Loucy (cell line): ENCODE measurements at regions not wholly inside any gene's neighbourhood (a gene's known extent, or its start where the extent isn't known, plus 50 kb on each side); places are given as distances from the start of the nearest gene placed in this dataset.

ENCODE experiments used
- CTCF ChIP-seq: fragments of 200-600 bp; sonication (generic); conservative IDR thresholded peaks from 2 replicates; pipeline ENCODE4 v1.5.1; 2014; ENCODE audit warnings: mild to moderate bottlenecking, antibody characterized with exemption, low read length
- EZH2phosphoT487 ChIP-seq: fragments of 200-600 bp; IDR thresholded peaks from 2 replicates; pipeline ENCODE4 v1.6.1; 2018; ENCODE audit warnings: antibody characterized with exemption, mild to moderate bottlenecking, moderate library complexity, borderline replicate concordance

- TF ChIP-seq CTCF (no peak), EZH2phosphoT487 (no peak)
Measured at GRCh38 chr12:11968048-11968383, 102.7 kb upstream of the BCL2L14 start.
